AG04450 (cell line): ENCODE measurements at regions not wholly inside any gene's neighbourhood (a gene's known extent, or its start where the extent isn't known, plus 50 kb on each side); places are given as distances from the start of the nearest gene placed in this dataset.

Source experiments
- CTCF ChIA-PET: fragments of 300-600, 350-600 bp; formaldehyde crosslinking; extraction: SDS; loops from one replicate; lab custom pipeline; 2022; ENCODE audit warnings: antibody characterized with exemption, inconsistent platforms; lab: Charles Lee
- POLR2A ChIA-PET: fragments of 350-600 bp; formaldehyde crosslinking; extraction: SDS; loops from one replicate; lab custom pipeline; 2021; ENCODE audit warnings: antibody characterized with exemption, inconsistent platforms; lab: Yijun Ruan, JAX
- DNase-seq: peaks from one replicate; pipeline ENCODE4 v3.0.0-alpha.2; 2011; ENCODE audit warnings: low read depth, low spot score
- H3K27ac ChIP-seq: one replicate; pipeline ENCODE4 v1.5.1; 2012; ENCODE audit warnings: low read depth, low read length, control low read depth
- H3K27me3 ChIP-seq: one replicate; pipeline ENCODE4 v1.6.0; 2012; ENCODE audit warnings: low read length; ENCODE audit not compliant: control insufficient read depth, insufficient read depth
- H3K4me3 ChIP-seq: 2 replicates; pipeline ENCODE4 v1.5.1; 2011; ENCODE audit warnings: mild to moderate bottlenecking, low read depth, low read length, control low read depth
- H3K9me3 ChIP-seq: 2 replicates; pipeline ENCODE4 v1.5.1; 2012; ENCODE audit warnings: low read length; ENCODE audit not compliant: control insufficient read depth, insufficient read depth
- TF ChIP-seq, protein P1 (sequence below): IDR thresholded peaks from 2 replicates; pipeline ENCODE4 v1.5.1; 2011; ENCODE audit warnings: low read depth, low read length, control low read depth, inconsistent platforms

DNA sequence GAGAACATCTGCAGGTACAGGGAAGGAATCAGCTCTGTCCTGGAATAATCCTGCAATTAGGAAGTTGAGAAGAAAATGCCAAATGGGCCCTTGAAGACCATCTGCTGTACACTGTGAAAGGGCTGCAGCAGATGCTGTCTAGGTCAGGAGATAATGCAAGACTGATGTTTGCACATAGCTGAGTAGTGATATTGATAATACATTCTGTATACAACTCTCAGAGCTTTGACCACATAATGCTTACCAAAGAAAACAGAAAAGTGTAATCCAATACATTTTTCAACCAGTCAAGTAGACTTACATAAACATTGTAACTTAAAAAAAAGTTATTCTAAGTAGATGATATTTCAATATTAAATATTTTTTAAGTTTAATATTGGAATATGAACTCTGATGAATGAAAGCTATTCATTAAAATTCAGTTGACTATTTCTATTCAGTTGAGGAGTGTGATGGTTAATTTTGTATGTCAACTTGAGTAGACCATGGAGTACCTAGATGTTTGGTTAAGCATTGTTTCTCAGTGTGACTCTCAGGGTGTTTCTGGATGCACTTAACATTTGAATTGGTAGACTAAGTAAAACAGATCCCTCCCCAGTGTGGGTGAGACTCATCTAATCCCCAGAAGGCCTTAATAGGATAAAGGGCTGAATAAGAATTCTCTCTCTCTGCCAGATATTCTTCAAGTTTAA, 380.1 kb upstream of the PRR16 start:
- no peak for DNase-seq
- Histone ChIP-seq H3K9me3 (no peaks in the 10 kb centered on the region), H3K27ac (no peak overlapping the region), H3K27me3 (no peaks in the 10 kb centered on the region), H3K4me3 (no peak overlapping the region)
- TF ChIP-seq, protein P1, sequence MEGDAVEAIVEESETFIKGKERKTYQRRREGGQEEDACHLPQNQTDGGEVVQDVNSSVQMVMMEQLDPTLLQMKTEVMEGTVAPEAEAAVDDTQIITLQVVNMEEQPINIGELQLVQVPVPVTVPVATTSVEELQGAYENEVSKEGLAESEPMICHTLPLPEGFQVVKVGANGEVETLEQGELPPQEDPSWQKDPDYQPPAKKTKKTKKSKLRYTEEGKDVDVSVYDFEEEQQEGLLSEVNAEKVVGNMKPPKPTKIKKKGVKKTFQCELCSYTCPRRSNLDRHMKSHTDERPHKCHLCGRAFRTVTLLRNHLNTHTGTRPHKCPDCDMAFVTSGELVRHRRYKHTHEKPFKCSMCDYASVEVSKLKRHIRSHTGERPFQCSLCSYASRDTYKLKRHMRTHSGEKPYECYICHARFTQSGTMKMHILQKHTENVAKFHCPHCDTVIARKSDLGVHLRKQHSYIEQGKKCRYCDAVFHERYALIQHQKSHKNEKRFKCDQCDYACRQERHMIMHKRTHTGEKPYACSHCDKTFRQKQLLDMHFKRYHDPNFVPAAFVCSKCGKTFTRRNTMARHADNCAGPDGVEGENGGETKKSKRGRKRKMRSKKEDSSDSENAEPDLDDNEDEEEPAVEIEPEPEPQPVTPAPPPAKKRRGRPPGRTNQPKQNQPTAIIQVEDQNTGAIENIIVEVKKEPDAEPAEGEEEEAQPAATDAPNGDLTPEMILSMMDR, result no peak
- POLR2A ChIA-PET, result interaction anchor here (0.8 kb wide), 1 partner anchor 55 kb away, joined by 3 read pairs; no protein-coding TSS in a partner anchor
- CTCF ChIA-PET, result interaction anchor here (0.6 to 0.7 kb wide), 2 partner anchors 15 to 379 kb away, joined by 3 read pairs; no protein-coding TSS in a partner anchor

- DNase-seq, result no peak
- ChIA-PET POLR2A (interaction anchor here (0.8 kb wide), 1 partner anchor 54 kb away, joined by 3 read pairs; no protein-coding TSS in a partner anchor), CTCF (interaction anchor here (0.7 kb wide), 1 partner anchor 379 kb away, joined by 3 read pairs; no protein-coding TSS in a partner anchor)
- Histone ChIP-seq H3K27me3 (no peaks in the 10 kb centered on the region), H3K9me3 (no peaks in the 10 kb centered on the region), H3K27ac (no peak overlapping the region), H3K4me3 (no peak overlapping the region)
- TF ChIP-seq, protein P1, result no peak
These were observed 379.6 kb upstream of the PRR16 start for GRCh38 chr5:120084543-120084870.

GRCh38 chr5:120086081-120086480, 378.0 kb upstream of the PRR16 start:
- Histone ChIP-seq H3K4me3 (no peak overlapping the region), H3K9me3 (no peaks in the 10 kb centered on the region), H3K27me3 (no peaks in the 10 kb centered on the region), H3K27ac (no peak overlapping the region)
- POLR2A ChIA-PET, result no interaction called here
- TF ChIP-seq, protein P1, result no peak
- CTCF ChIA-PET, result no interaction called here
- no peak for DNase-seq

DNA sequence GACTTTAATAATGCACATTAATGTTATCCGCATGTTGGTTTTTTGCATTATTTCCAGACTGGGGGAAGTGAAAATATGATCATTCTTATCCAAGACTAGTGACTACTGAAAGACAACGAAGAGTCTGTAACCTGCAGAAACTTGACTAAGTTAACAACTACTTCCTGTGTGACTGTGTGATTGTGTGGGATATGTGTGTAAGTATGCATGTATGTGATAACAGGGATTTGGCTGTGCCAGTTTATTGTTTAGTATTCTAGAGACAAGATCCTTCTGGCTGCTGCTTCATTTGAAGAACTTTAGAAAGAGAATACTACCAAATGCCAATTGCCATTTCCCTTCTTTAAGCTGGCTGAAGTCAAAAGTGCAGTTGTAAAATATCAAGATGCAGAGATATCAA, 375.7 kb upstream of the PRR16 start:
- no peak for DNase-seq
- CTCF ChIA-PET, result no interaction called here
- Histone ChIP-seq H3K9me3 (no peaks in the 10 kb centered on the region), H3K27me3 (no peaks in the 10 kb centered on the region), H3K4me3 (no peak overlapping the region), H3K27ac (no peak overlapping the region)
- TF ChIP-seq, protein P1, result no peak
- POLR2A ChIA-PET, result interaction anchor here (0.7 kb wide), 1 partner anchor 393 kb away, joined by 4 read pairs; no protein-coding TSS in a partner anchor

- TF ChIP-seq, protein P1, result no peak
- ChIA-PET POLR2A (no interaction called here), CTCF (no interaction called here)
- H3K27ac ChIP-seq, result no peak overlapping the region
- H3K27me3 ChIP-seq, result no peaks in the 10 kb centered on the region
- H3K4me3 ChIP-seq, result no peak overlapping the region
- DNase-seq, result no peak
- no peaks in the 10 kb centered on the region for H3K9me3 ChIP-seq
These were observed 375.3 kb upstream of the PRR16 start for GRCh38 chr5:120088836-120089235.
